Common myeloid progenitor, CD34-positive (primary cell): ENCODE measurements at regions not wholly inside any gene's neighbourhood (a gene's known extent, or its start where the extent isn't known, plus 50 kb on each side); places are given as distances from the start of the nearest gene placed in this dataset.

Experiments used
- CTCF ChIA-PET: fragments of 350-600 bp; sonication (Branson Sonifier 250); formaldehyde crosslinking; loops from one replicate; lab custom pipeline; 2021; ENCODE audit warnings: antibody characterized with exemption; lab: Charles Lee
- POLR2A ChIA-PET: fragments of 350-600 bp; sonication (Branson Sonifier 250); formaldehyde crosslinking; loops from one replicate; lab custom pipeline; 2021; ENCODE audit warnings: antibody characterized with exemption; lab: Charles Lee
- DNase-seq, 3 donors: peaks; one replicate each; pipeline versions ENCODE4 v3.0.0 to v3.0.0-alpha.2; 2013
- H3K27ac ChIP-seq, 2 experiments: 1 replicate in 1 of 2; 2 replicates in 1 of 2; pipeline ENCODE4 v1.7.0; 2013; ENCODE audit warnings: inconsistent platforms in 2 of 2, low read length in 2 of 2, mild to moderate bottlenecking in 2 of 2, low read depth in 1 of 2, moderate library complexity in 1 of 2; ENCODE audit not compliant: severe bottlenecking in 2 of 2, insufficient read depth in 1 of 2, poor library complexity in 1 of 2
- H3K27me3 ChIP-seq, 5 experiments: replicated peaks in 2 of 5; 1 replicate in 3 of 5; 2 replicates in 2 of 5; pipeline versions ENCODE4 v1.6.1 to v1.7.0; 2013; ENCODE audit warnings: low read length in 4 of 5, mild to moderate bottlenecking in 2 of 5, moderate library complexity in 2 of 5, inconsistent platforms in 1 of 5; ENCODE audit not compliant: insufficient read depth in 5 of 5, control insufficient read depth in 4 of 5
- H3K36me3 ChIP-seq, 4 experiments: 1 replicate in 2 of 4; 2 replicates in 2 of 4; pipeline versions ENCODE4 v1.6.1 to v1.7.0; 2013; ENCODE audit warnings: low read length in 3 of 4, control low read depth in 1 of 4, mild to moderate bottlenecking in 1 of 4; ENCODE audit not compliant: control insufficient read depth in 4 of 4, insufficient read depth in 4 of 4
- H3K4me1 ChIP-seq, 4 experiments: 1 replicate in 3 of 4; 2 replicates in 1 of 4; pipeline versions ENCODE4 v1.6.1 to v1.7.1; 2013; ENCODE audit warnings: low read length in 3 of 4, mild to moderate bottlenecking in 3 of 4, control low read depth in 1 of 4, inconsistent platforms in 1 of 4, moderate library complexity in 1 of 4; ENCODE audit not compliant: control insufficient read depth in 4 of 4, insufficient read depth in 4 of 4; ENCODE audit errors: control extremely low read depth in 1 of 4
- H3K4me3 ChIP-seq, 7 experiments: 1 replicate in 4 of 7; 2 replicates in 3 of 7; pipeline versions ENCODE4 v1.5.1 to v1.7.0; 2013; ENCODE audit warnings: mild to moderate bottlenecking in 7 of 7, low read length in 6 of 7, moderate library complexity in 6 of 7, inconsistent platforms in 2 of 7, low read depth in 2 of 7, control low read depth in 1 of 7; ENCODE audit not compliant: insufficient read depth in 4 of 7, control insufficient read depth in 1 of 7; ENCODE audit errors: extremely low read depth in 1 of 7
- H3K9me3 ChIP-seq, 5 experiments: 1 replicate in 4 of 5; 2 replicates in 1 of 5; pipeline versions ENCODE4 v1.6.1 to v1.7.1; 2013; ENCODE audit warnings: low read length in 4 of 5, mild to moderate bottlenecking in 2 of 5, inconsistent platforms in 1 of 5, low read depth in 1 of 5, moderate library complexity in 1 of 5; ENCODE audit not compliant: control insufficient read depth in 4 of 5, insufficient read depth in 2 of 5; ENCODE audit errors: control extremely low read depth in 1 of 5
- WGBS: methylation state at CpG from one replicate; pipeline ENCODE4 v1.1.5; 2013; ENCODE audit not compliant: insufficient coverage; 5-methylcytosine and 5-hydroxymethylcytosine counted together

DNA sequence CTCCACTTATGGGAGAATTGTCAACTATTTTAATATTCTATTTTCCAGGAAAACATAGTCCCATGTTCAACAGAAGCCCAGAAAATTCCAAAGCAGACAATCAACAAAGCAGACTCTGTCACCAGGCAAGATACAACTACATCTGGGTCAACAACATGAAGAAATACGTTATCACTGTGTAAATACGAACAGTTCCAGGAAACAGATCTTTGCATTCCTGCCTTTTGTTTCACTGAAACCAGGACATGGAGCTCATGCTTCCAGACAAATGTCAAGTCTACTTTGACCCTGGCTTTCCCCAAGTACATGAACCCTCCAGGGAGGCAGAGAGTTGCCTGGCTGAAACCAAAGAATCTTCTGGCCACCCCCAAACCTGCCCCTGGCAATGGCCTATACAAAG is 106.7 kb downstream of the SETD4 start:
- Histone ChIP-seq H3K36me3 (no peaks in the 10 kb centered on the region), H3K27me3 (peaks cover 0 to 2% (median 0%) of the 10 kb centered on the region in 5 experiments), H3K4me1 (no peaks in the 10 kb centered on the region), H3K9me3 (peaks cover 0 to 5% (median 0%) of the 10 kb centered on the region in 5 experiments), H3K4me3 (no peak overlapping the region), H3K27ac (no peak overlapping the region)
- WGBS, result 83% methylated on average over 2 of the region's 2 CpGs
- CTCF ChIA-PET, result interaction anchor here (0.6 to 1.5 kb wide), 2 partner anchors 21 to 338 kb away, joined by 3 to 4 read pairs; no protein-coding TSS in a partner anchor
- POLR2A ChIA-PET, result no interaction called here
- DNase-seq, result no peak

GRCh38 chr21:35952651-35953340 is 107.5 kb downstream of the SETD4 start:
- no peak for DNase-seq
- H3K4me3 ChIP-seq, result no peak overlapping the region
- ChIA-PET CTCF (interaction anchor here (1.5 kb wide), 1 partner anchor 20 kb away, joined by 4 read pairs; no protein-coding TSS in a partner anchor), POLR2A (no interaction called here)
- peaks cover 0 to 2% (median 0%) of the 10 kb centered on the region in 5 experiments for H3K27me3 ChIP-seq
- H3K27ac ChIP-seq, result no peak overlapping the region
- H3K4me1 ChIP-seq, result no peaks in the 10 kb centered on the region
- H3K9me3 ChIP-seq, result peaks cover 0 to 2% (median 0%) of the 10 kb centered on the region in 5 experiments
- no peaks in the 10 kb centered on the region for H3K36me3 ChIP-seq
- 100% methylated on average over 1 of the region's 2 CpGs for WGBS

GRCh38 chr21:35948982-35949381 is 111.3 kb downstream of the SETD4 start:
- H3K9me3 ChIP-seq, result no peaks in the 10 kb centered on the region
- DNase-seq, result no peak
- no peak overlapping the region for H3K4me3 ChIP-seq
- H3K4me1 ChIP-seq, result peaks cover 0 to 4% (median 1%) of the 10 kb centered on the region in 4 experiments
- WGBS, result no CpG with 5 or more reads among the region's 1 CpG
- no peak overlapping the region for H3K27ac ChIP-seq
- H3K36me3 ChIP-seq, result no peaks in the 10 kb centered on the region
- H3K27me3 ChIP-seq, result peaks cover 0 to 2% (median 0%) of the 10 kb centered on the region in 5 experiments
- POLR2A ChIA-PET, result no interaction called here
- CTCF ChIA-PET, result interaction anchor here (0.7 kb wide), 1 partner anchor 108 kb away, joined by 3 read pairs; no protein-coding TSS in a partner anchor

DNA sequence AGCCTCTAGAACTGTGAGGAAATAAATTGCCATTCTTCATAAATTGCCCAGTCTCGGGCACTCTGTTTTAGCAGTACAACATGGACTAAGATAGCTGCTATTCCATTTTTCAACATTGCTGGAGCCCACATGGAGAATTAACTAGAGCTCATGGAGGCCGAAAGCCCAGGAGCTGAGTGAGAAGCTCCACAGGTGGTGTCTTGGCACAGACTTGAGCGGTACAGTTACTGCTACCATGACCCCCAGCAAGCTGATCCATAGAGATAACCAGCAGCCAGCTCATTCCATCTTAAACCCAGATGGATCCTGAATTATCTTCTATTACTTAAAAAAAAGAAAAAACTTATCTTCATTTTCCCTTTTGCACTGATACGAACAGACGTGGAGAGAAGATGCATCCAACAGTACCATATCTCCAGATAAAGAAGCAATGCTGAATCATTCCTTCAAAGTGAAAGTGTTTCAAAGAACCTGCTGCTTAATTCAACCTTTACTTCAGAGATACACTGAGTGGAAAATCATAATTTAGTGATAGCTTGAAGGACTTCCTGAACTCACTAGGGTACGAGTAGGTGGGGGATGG is 115.1 kb downstream of the SETD4 start:
- Histone ChIP-seq H3K4me3 (no peak overlapping the region), H3K4me1 (peaks cover 0 to 7% (median 2%) of the 10 kb centered on the region in 4 experiments), H3K27me3 (no peaks in the 10 kb centered on the region), H3K36me3 (no peaks in the 10 kb centered on the region), H3K27ac (no peak overlapping the region), H3K9me3 (no peaks in the 10 kb centered on the region)
- peak in 1 of 3 donors; percentile 15 for DNase-seq
- ChIA-PET POLR2A (no interaction called here), CTCF (interaction anchor here (0.6 to 1.8 kb wide), 3 partner anchors 12 to 585 kb away, joined by 3 to 4 read pairs (median 3); no protein-coding TSS in a partner anchor)
- 94% methylated on average over 5 of the region's 6 CpGs for WGBS

GRCh38 chr21:35943752-35944151 is 116.6 kb downstream of the SETD4 start:
- Histone ChIP-seq H3K27ac (no peak overlapping the region), H3K4me1 (peaks cover 0 to 12% (median 4%) of the 10 kb centered on the region in 4 experiments), H3K4me3 (no peak overlapping the region), H3K27me3 (no peaks in the 10 kb centered on the region), H3K9me3 (no peaks in the 10 kb centered on the region), H3K36me3 (no peaks in the 10 kb centered on the region)
- WGBS, result 95% methylated on average over 3 of the region's 3 CpGs
- no peak for DNase-seq
- CTCF ChIA-PET, result no interaction called here
- POLR2A ChIA-PET, result no interaction called here

GRCh38 chr21:35942211-35943144 is 117.8 kb downstream of the SETD4 start:
- POLR2A ChIA-PET, result interaction anchor here (0.6 kb wide), 1 partner anchor 1053 kb away, joined by 3 read pairs; no protein-coding TSS in a partner anchor

More at GRCh38 chr21:35942211-35943144, 117.8 kb downstream of the SETD4 start:
- Histone ChIP-seq H3K36me3 (no peaks in the 10 kb centered on the region), H3K9me3 (no peaks in the 10 kb centered on the region), H3K27ac (no peak overlapping the region), H3K4me3 (no peak overlapping the region), H3K27me3 (no peaks in the 10 kb centered on the region), H3K4me1 (peaks cover 0 to 12% (median 4%) of the 10 kb centered on the region in 4 experiments)
- CTCF ChIA-PET, result interaction anchor here (0.6 to 1.2 kb wide), 4 partner anchors 69 to 1255 kb away, joined by 3 to 4 read pairs (median 4); no protein-coding TSS in a partner anchor
- WGBS, result 69% methylated on average over 7 of the region's 8 CpGs
- peak in 2 of 3 donors; percentile 62 to 80 for DNase-seq
